Right kidney (tissue), 1 donor: ENCODE measurements at regions not wholly inside any gene's neighbourhood (a gene's known extent, or its start where the extent isn't known, plus 50 kb on each side); places are given as distances from the start of the nearest gene placed in this dataset.
"Not testable (repeated sequence)": the region's sequence is repeated elsewhere in the genome, so short reads cannot be mapped to it uniquely, and the experiment has no call there.

Experiments
- DNase-seq: peaks from one replicate; pipeline ENCODE4 v3.0.0-alpha.2; 2016

DNA sequence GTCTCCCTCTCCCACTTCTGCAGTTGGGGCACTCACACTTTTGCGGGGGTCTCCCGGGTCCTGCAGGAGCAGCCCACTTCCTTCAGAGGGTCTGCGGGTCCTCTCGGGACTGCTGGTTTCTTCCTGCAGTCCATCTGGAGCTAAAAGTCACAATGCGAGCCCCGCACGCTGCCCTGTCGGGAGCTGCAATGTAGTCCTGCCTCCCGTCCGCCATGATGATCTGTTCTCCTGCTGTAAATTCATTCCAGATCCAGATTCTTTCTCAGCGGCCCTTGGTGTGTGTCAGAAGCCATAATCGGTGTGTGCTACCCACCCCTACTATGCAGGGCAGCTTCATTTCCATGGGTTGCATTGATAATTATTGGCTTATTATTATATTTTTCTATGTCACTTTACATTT lies 323.0 kb upstream of the ZFP42 start:
- not testable (repeated sequence) for DNase-seq

GRCh38 chr4:187679450-187679849 lies 316.1 kb upstream of the ZFP42 start:
- DNase-seq = no peak

DNA sequence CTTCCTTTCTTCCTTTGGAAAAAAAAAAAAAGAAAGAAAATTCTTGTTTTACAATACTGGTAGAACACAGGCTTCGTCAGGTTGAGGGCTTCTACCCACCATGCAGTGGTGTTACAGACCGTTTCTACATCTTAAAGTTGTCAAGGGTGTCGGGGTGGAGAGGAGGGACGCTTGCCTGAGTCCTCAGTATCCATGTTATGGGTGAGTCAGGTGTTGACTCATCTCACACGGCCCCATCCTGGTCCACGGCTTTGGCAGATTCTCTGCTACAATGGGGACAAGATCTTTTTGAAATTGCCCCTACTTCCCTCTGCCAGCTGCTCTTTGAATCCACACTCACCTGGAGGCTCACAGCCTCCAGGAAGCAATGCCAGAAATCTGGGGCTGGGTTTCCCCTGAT lies 310.3 kb upstream of the ZFP42 start:
- no peak for DNase-seq

GRCh38 chr4:187687697-187688096 lies 307.9 kb upstream of the ZFP42 start:
- no peak for DNase-seq

DNA sequence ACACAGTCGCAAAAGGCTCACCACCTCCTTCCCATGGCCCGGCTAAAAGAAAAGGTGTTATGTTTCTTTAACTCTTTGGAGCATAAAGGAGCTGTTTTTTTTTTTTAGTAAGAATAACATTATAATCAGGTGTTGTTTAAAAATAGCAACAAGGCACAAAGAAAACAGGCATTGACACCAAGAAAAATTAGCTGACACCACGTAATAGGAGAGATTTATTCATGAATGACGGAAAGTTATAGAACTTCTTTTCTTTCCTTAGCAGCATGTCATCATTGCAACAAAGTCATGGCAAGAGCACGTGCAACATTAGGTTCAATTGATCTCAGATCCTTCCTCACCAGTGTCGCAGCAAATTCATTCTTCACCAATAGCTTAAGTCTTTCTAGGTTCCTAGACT lies 302.9 kb upstream of the ZFP42 start:
- DNase-seq = no peak

GRCh38 chr4:187695531-187695930 lies 300.0 kb upstream of the ZFP42 start:
- DNase-seq = not testable (repeated sequence)

- DNase-seq = no peak
These were observed 284.0 kb upstream of the ZFP42 start for GRCh38 chr4:187711586-187711985.

- no peak for DNase-seq
These were observed 280.6 kb upstream of the ZFP42 start for GRCh38 chr4:187714957-187715356.

DNA sequence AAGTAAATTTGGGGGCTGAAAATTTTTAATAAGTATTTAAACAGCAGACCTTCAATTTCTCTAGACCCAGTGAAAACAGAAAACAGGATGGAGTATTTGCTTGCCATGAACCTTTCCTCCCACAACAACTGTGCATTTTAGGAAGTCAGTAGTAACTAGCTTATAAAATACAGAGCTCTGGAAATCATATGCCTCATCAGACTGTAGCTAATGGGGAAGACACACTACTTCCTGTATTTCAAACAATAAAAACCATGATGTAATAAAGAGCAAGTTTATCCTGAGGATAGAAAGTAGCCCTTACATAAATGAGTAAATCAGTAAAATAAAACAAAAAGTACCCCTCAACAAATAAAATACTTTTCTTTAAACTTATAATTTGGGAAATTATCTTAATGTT lies 280.1 kb upstream of the ZFP42 start:
- DNase-seq = no peak

DNA sequence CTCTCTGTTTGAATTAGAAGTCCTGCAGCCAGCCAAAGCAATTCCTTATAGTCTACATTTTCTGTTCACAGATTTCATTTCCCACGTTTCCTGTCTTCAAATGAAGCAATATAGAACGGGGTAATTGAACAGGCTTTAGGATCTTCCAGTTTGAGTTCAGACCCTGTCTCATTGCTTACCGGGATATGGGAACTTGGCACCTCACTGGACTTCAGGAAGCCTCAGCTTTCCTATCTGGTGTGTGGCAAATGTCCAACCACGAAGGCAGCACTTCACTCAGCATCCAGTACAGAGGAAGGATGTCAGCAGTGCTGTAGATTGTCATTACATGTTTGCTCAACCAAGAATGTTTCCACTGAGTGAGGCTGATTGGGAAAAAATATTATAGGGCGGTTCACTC lies 271.1 kb upstream of the ZFP42 start:
- DNase-seq = no peak

GRCh38 chr4:187726485-187726884 lies 269.1 kb upstream of the ZFP42 start:
- no peak for DNase-seq

GRCh38 chr4:187732524-187732923 lies 263.0 kb upstream of the ZFP42 start:
- DNase-seq = no peak

GRCh38 chr4:187739771-187740170 lies 255.8 kb upstream of the ZFP42 start:
- no peak for DNase-seq

- DNase-seq = no peak
These were observed 250.7 kb upstream of the ZFP42 start for GRCh38 chr4:187744911-187745310.

DNA sequence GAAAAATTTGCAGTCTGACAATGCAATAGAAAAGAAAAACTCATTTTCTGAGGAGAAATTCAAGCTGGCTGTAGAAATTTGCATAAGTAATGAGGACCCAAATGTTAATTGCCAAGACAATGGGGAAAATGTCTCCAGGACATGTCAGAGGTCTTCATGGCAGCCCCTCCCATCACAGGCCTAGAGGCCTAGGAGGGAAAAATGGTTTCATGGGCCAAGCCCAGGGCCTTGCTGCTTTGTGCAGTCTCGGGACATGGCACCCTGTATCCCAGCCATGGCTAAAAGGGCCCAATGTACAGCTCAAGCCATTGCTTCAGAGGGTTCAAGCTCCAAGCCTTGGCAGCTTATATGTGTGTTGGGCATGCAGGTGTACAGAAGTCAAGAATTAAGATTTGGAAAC lies 244.9 kb upstream of the ZFP42 start:
- not testable (repeated sequence) for DNase-seq

GRCh38 chr4:187767158-187767557 lies 228.4 kb upstream of the ZFP42 start:
- no peak for DNase-seq

DNA sequence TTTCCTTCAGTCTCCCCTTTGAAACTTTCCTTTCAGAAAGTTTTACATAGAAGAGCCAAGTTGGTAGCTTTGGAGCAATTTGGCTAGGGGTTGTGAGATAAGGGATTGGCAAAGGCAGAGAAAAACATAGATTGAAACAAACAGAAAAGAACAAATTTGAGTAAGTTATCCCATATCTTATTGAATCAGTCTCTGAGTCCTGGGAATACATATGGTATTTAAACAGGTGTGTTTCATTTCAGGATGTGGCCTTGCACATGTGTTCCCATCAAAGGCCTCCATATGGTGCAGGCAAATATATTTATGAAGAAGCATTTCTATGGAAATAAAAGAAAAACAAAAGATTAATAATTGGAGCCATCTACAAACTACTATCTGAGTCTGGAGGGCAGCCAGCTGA lies 227.9 kb upstream of the ZFP42 start:
- DNase-seq = no peak

- no peak for DNase-seq
These were observed 225.2 kb upstream of the ZFP42 start for GRCh38 chr4:187770345-187770744.

GRCh38 chr4:187777954-187778353 lies 217.6 kb upstream of the ZFP42 start:
- DNase-seq = no peak

DNA sequence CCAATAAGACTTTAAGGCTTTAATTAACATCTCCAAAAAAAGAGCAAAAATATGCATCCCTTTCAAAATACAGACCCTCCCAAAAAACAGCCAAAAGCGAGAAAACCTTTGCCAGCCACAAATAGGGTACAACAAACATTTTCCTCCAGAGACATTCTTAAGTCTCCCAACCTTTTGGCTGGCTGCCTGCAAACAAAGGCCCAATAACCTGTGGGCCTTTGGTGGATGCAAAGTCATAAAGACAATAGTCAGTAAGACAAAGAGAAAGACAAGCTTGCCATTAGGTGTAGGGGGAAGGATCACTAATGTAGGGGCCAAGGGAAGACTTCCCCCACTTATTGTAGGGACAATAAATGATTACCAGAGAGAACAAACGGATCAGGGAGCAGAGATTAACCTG lies 215.5 kb upstream of the ZFP42 start:
- DNase-seq = no peak

GRCh38 chr4:187782286-187782824 lies 213.2 kb upstream of the ZFP42 start:
- DNase-seq = peak; percentile 7

DNA sequence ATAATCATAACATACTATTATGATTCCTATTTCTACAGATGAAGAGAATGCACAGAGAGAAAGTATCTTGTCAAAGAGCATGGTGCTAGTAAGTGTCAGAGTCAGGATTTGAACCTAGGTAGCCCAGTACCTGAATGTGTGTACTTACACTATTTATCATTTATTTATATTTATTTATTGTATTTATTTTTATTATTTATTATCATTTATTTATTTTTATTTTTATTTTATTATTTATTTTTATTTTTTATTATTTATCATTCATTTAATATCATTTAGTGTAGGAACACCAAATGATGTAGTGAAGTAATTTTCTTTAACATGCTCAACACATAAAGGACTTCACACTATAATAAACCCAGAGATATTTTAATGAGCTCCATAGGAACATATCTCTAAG lies 209.4 kb upstream of the ZFP42 start:
- DNase-seq = no peak

GRCh38 chr4:187789078-187789477 lies 206.5 kb upstream of the ZFP42 start:
- DNase-seq = no peak

DNA sequence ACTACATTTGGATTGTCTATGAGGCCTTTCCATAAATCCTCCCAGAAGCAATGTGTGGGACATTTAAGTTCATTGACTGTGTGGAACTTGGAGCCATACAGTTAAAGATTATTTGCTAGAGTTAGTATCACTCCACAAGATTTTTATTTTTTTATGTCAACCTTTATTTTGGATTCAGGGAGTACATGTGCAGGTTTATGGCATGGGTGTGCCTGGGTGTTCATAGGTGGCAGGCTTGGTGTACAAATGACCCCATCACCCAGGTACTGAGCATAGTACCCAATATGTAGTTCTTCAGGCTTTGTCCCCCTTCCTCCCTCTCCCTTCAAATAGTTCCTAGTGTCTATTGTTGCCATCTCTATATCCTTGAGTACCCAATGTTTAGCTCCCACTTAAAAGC lies 199.8 kb upstream of the ZFP42 start:
- no peak for DNase-seq

GRCh38 chr4:187798385-187798784 lies 197.2 kb upstream of the ZFP42 start:
- no peak for DNase-seq
